HCT116 (cell line): ENCODE measurements at regions not wholly inside any gene's neighbourhood (a gene's known extent, or its start where the extent isn't known, plus 50 kb on each side); places are given as distances from the start of the nearest gene placed in this dataset.

Experiments
- ATAC-seq: fragments of 200-7000 bp; cut with Tn5 transposase; 2 replicates; pipeline ENCODE4 v1.9.1; 2020; ENCODE audit warnings: mild to moderate bottlenecking, moderate library complexity
- BruUV-seq: library from RNA; stranded (reverse); fragments of 400-500 nt; replicated peaks from 2 replicates; lab custom pipeline; 2021; lab: Mats Ljungman, UMichigan
- CTCF ChIA-PET: fragments of 300-600 bp; sonication (Branson Sonifier 250); formaldehyde crosslinking; loops from one replicate; lab custom pipeline; 2021; ENCODE audit warnings: antibody characterized with exemption; lab: Charles Lee
- POLR2A ChIA-PET: fragments of 300-600, 350-600 bp; sonication (Branson Sonifier 250); formaldehyde crosslinking; loops from one replicate; lab custom pipeline; 2021; ENCODE audit warnings: antibody characterized with exemption; lab: Charles Lee
- RAD21 ChIA-PET, 2 experiments: fragments of 300-600 bp; sonication (Branson Sonifier 250); formaldehyde crosslinking; loops; one replicate each; lab custom pipeline; 2023; ENCODE audit warnings: low total read pairs in 2 of 2; ENCODE audit not compliant: uncharacterized antibody in 2 of 2, unreplicated experiment in 2 of 2, low non-redundant PET in 1 of 2; lab: Charles Lee
- DNase-seq: peaks from one replicate; pipeline ENCODE4 v3.0.0-alpha.2; 2010; ENCODE audit warnings: low read depth, low spot score
- H2AFZ ChIP-seq: fragments of 200-600 bp; shearing (Covaris generic), sonication (generic); 2 replicates; pipeline ENCODE4 v1.6.1; 2017; ENCODE audit warnings: low read depth, mixed run types, mixed read lengths, antibody characterized with exemption, low read length; ENCODE audit not compliant: poor library complexity, severe bottlenecking
- H3K27ac ChIP-seq: 2 replicates; pipeline ENCODE4 v1.5.1; 2012; ENCODE audit warnings: low read depth, low read length
- H3K27me3 ChIP-seq: fragments of 200-600 bp; sonication (generic); 2 replicates; pipeline ENCODE4 v1.6.1; 2016; ENCODE audit warnings: mixed run types, low read length, mixed read lengths; ENCODE audit not compliant: insufficient read depth
- H3K36me3 ChIP-seq, 2 experiments: fragments of 200-500 bp in 1 of 2; fragments of 200-600 bp in 1 of 2; sonication (Bioruptor generic) in 1 of 2; sonication (generic) in 1 of 2; 2 replicates each; pipeline versions ENCODE4 v1.5.1 to v1.6.1; 2014 to 2016; ENCODE audit warnings: low read length in 2 of 2, inconsistent platforms in 1 of 2, mixed read lengths in 1 of 2, mixed run types in 1 of 2; ENCODE audit not compliant: insufficient read depth in 2 of 2, control insufficient read depth in 1 of 2
- H3K4me1 ChIP-seq, 2 experiments: fragments of 200-600 bp in 1 of 2; sonication (generic) in 1 of 2; 2 replicates each; pipeline versions ENCODE4 v1.5.1 to v1.6.1; 2012 to 2017; ENCODE audit warnings: low read length in 2 of 2, inconsistent platforms in 1 of 2, mild to moderate bottlenecking in 1 of 2, mixed read lengths in 1 of 2, mixed run types in 1 of 2, moderate library complexity in 1 of 2; ENCODE audit not compliant: insufficient read depth in 2 of 2, control insufficient read depth in 1 of 2
- H3K4me2 ChIP-seq: fragments of 200-600 bp; sonication (generic); 2 replicates; pipeline ENCODE4 v1.6.1; 2017; ENCODE audit warnings: mixed run types, low read length, mixed read lengths
- H3K4me3 ChIP-seq, 2 experiments: fragments of 200-600 bp in 1 of 2; sonication (generic) in 1 of 2; replicated peaks in 1 of 2; 2 replicates each; pipeline ENCODE4 v1.5.1; 2011 to 2016; ENCODE audit warnings: low read length in 2 of 2, control low read depth in 1 of 2, low read depth in 1 of 2, mild to moderate bottlenecking in 1 of 2, mixed read lengths in 1 of 2, mixed run types in 1 of 2
- H3K79me2 ChIP-seq: fragments of 200-600 bp; sonication (generic); 2 replicates; pipeline ENCODE4 v1.6.1; 2017; ENCODE audit warnings: mild to moderate bottlenecking, mixed run types, low read length, moderate library complexity, mixed read lengths; ENCODE audit not compliant: insufficient read depth
- H3K9ac ChIP-seq: fragments of 200-600 bp; sonication (generic); 2 replicates; pipeline ENCODE4 v1.6.1; 2016; ENCODE audit warnings: low read length, mixed read lengths
- H3K9me2 ChIP-seq: fragments of 200-600 bp; sonication (generic), shearing (Covaris generic); 2 replicates; pipeline ENCODE4 v1.6.1; 2017; ENCODE audit warnings: mixed run types, mild to moderate bottlenecking, moderate library complexity; ENCODE audit not compliant: insufficient read depth
- H3K9me3 ChIP-seq, 2 experiments: fragments of 200-500 bp in 1 of 2; fragments of 200-600 bp in 1 of 2; sonication (Bioruptor generic) in 1 of 2; sonication (generic) in 1 of 2; 2 replicates each; pipeline ENCODE4 v1.6.1; 2014 to 2017; ENCODE audit warnings: low read length in 2 of 2, mixed read lengths in 2 of 2, inconsistent platforms in 1 of 2, low read depth in 1 of 2, mild to moderate bottlenecking in 1 of 2, mixed run types in 1 of 2, moderate library complexity in 1 of 2; ENCODE audit not compliant: control insufficient read depth in 1 of 2, insufficient read depth in 1 of 2
- H4K20me1 ChIP-seq: fragments of 200-600 bp; sonication (generic), shearing (Covaris generic); 2 replicates; pipeline ENCODE4 v1.6.1; 2017; ENCODE audit warnings: mixed run types, mild to moderate bottlenecking, moderate library complexity; ENCODE audit not compliant: insufficient read depth
- CBX3 ChIP-seq: IDR thresholded peaks from 2 replicates; pipeline ENCODE4 v1.6.1; 2012; ENCODE audit warnings: low read depth
- CEBPB ChIP-seq: IDR thresholded peaks from 2 replicates; pipeline ENCODE4 v1.6.1; 2012; ENCODE audit warnings: low read depth
- EGR1 ChIP-seq: IDR thresholded peaks from 2 replicates; pipeline ENCODE4 v1.6.1; 2012; ENCODE audit warnings: low read depth
- SIN3A ChIP-seq: IDR thresholded peaks from 2 replicates; pipeline ENCODE4 v1.6.1; 2012; ENCODE audit warnings: low read depth
- SP1 ChIP-seq: IDR thresholded peaks from 2 replicates; pipeline ENCODE4 v1.6.1; 2012; ENCODE audit warnings: low read depth
- intact Hi-C: fragments of 100-400 bp; cut with micrococcal nuclease; formaldehyde crosslinking; loops from 2 replicates; pipeline ENCODE4 v1.10.0; 2022
- TF ChIP-seq, protein P1 (sequence below): IDR thresholded peaks from 2 replicates; pipeline ENCODE4 v1.6.1; 2012; ENCODE audit warnings: low read depth

DNA sequence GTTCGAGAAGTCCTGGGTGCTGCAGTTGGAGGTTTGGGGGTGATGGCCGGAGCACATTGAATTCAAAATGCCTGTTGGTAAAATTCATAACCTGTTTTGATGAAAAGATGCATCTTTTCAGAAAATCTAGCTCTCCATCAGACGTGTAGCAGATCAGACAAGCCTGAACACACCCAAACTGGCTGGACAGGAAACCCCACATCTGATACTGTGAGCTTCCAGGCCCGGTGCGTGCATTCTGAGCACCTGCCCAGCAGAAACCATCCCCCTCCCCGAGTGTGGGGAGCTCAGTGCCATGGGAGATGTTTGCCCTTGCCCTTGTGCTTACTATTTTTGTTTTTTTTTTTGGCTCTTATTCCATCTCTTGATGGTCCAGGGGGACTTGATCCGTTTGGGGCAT, 417.1 kb downstream of the TCERG1L start:
- ATAC-seq (no peak), DNase-seq (no peak)
- Histone ChIP-seq H3K36me3 (no peaks in the 10 kb centered on the region), H3K27ac (no peak overlapping the region), H3K9me2 (no peaks in the 10 kb centered on the region), H3K9ac (no peak overlapping the region), H4K20me1 (no peaks in the 10 kb centered on the region), H3K27me3 (no peaks in the 10 kb centered on the region), H3K4me2 (no peak overlapping the region), H3K9me3 (no peaks in the 10 kb centered on the region), H3K4me1 (no peaks in the 10 kb centered on the region), H3K79me2 (no peaks in the 10 kb centered on the region), H3K4me3 (no peak overlapping the region), H2AFZ (no peak overlapping the region)
- ChIA-PET RAD21 (no interaction called here), POLR2A (no interaction called here), CTCF (no interaction called here)
- intact Hi-C loops, result no loop called here
- BruUV-seq, result no TSS peak
- TF ChIP-seq CBX3 (no peak), SP1 (no peak), SIN3A (no peak), CEBPB (no peak)

GRCh38 chr10:130895161-130895560, 416.4 kb downstream of the TCERG1L start:
- no TSS peak for BruUV-seq
- intact Hi-C loops, result no loop called here

More at GRCh38 chr10:130895161-130895560, 416.4 kb downstream of the TCERG1L start:
- H3K4me1 ChIP-seq, result no peaks in the 10 kb centered on the region
- no peak overlapping the region for H3K9ac ChIP-seq
- H3K9me2 ChIP-seq, result no peaks in the 10 kb centered on the region
- H3K9me3 ChIP-seq, result no peaks in the 10 kb centered on the region
- no peak overlapping the region for H3K4me2 ChIP-seq
- H3K4me3 ChIP-seq, result no peak overlapping the region
- no peak for TF ChIP-seq EGR1
- TF ChIP-seq, protein P1, sequence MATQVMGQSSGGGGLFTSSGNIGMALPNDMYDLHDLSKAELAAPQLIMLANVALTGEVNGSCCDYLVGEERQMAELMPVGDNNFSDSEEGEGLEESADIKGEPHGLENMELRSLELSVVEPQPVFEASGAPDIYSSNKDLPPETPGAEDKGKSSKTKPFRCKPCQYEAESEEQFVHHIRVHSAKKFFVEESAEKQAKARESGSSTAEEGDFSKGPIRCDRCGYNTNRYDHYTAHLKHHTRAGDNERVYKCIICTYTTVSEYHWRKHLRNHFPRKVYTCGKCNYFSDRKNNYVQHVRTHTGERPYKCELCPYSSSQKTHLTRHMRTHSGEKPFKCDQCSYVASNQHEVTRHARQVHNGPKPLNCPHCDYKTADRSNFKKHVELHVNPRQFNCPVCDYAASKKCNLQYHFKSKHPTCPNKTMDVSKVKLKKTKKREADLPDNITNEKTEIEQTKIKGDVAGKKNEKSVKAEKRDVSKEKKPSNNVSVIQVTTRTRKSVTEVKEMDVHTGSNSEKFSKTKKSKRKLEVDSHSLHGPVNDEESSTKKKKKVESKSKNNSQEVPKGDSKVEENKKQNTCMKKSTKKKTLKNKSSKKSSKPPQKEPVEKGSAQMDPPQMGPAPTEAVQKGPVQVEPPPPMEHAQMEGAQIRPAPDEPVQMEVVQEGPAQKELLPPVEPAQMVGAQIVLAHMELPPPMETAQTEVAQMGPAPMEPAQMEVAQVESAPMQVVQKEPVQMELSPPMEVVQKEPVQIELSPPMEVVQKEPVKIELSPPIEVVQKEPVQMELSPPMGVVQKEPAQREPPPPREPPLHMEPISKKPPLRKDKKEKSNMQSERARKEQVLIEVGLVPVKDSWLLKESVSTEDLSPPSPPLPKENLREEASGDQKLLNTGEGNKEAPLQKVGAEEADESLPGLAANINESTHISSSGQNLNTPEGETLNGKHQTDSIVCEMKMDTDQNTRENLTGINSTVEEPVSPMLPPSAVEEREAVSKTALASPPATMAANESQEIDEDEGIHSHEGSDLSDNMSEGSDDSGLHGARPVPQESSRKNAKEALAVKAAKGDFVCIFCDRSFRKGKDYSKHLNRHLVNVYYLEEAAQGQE, result no peak
- TF ChIP-seq, all 23 proteins: peak for 0
- Histone ChIP-seq H3K27ac (no peak overlapping the region), H3K27me3 (no peaks in the 10 kb centered on the region), H3K79me2 (no peaks in the 10 kb centered on the region), H4K20me1 (no peaks in the 10 kb centered on the region), H2AFZ (no peak overlapping the region), H3K36me3 (no peaks in the 10 kb centered on the region)
- ATAC-seq (no peak), DNase-seq (no peak)
- POLR2A ChIA-PET, result no interaction called here
- RAD21 ChIA-PET, result no interaction called here
- CTCF ChIA-PET, result no interaction called here
